Activated naive CD4-positive, alpha-beta T cell (primary cell): ENCODE measurements at regions not wholly inside any gene's neighbourhood (a gene's known extent, or its start where the extent isn't known, plus 50 kb on each side); places are given as distances from the start of the nearest gene placed in this dataset.
"Not testable (repeated sequence)": the region's sequence is repeated elsewhere in the genome, so short reads cannot be mapped to it uniquely, and the experiment has no call there.

Experiments used
- DNase-seq, 4 experiments: peaks; one replicate each; lab custom pipeline; 2025; lab: John Stamatoyannopoulos, UW

DNA sequence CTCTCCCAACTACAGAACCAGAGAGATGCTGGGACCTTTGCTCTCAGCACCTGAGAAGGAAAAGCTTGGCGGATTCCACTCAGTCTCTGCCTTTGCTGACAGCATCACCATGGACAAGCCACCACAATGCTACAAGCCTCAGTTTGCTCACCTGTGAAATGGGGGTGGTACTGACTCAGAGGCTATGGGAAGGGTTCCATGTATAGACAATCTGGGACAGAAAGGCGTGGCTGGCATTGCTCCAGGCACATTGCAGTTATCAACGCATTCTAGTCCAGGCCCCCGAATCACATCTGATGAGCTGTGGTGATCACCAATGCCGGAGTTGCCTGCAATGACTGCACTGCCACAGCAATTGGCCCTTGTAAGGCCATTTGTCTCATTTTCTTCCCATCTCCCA lies 72.6 kb downstream of the ISX start:
- no peak for DNase-seq

DNA sequence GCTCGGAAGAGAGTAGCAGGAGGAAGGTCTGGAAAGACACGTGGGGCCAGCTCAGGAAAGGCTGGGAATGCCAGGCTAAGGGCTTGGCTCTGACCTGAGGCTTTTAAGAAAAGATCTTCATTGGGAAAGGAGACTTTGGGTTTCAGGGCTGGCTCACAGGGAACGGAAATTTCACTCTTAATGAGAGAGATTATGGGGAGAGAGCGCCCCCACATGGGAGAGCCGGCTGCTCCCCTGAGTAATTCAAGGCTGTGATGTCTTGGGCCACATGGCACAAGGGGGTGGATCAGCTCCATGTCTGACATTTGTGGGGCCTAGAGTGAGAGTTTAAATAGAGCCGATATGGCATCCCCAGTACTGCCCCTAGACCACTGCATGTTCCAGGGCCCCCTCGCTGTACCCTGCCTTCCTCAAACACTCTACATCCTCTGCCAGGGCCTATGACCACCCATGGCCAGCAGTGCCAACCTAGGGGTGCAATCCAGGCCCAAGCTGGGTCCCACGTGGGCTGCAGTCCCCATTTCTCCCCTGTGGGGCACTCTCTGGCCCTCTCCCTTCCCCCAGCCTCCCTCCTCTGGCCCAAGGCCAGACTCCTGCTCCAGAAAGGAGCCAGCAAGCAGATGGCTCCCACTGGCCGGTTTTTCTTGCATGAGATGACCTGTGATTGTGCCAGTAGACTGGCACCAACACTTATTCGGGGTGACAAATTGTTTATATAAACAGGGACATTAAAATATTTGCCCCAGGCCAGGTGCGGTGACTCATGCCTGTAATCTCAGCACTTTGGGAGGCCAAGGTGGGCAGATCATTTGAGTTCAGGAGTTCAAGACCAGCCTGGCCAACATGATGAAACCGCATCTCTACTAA lies 75.2 kb downstream of the ISX start:
- no peak for DNase-seq

DNA sequence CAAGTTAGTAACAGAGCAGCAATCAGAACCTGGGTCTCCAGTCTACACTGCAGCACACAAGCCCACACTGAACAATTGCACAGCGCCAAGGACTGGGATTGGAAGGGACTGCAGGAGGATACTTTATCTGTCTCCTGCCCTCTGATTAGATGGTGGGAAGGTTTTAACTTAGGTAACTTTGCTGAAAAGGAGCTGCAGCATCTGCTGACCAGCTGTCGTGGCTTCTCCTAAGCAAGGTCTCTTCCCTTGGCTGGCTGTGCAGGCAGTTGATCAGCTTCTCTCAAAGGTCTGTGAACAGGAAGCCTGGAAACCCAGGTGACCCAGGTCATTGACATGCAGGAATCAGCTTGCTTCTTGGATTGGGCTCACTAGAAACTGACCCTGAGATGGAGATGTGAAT lies 82.4 kb downstream of the ISX start:
- no peak for DNase-seq

DNA sequence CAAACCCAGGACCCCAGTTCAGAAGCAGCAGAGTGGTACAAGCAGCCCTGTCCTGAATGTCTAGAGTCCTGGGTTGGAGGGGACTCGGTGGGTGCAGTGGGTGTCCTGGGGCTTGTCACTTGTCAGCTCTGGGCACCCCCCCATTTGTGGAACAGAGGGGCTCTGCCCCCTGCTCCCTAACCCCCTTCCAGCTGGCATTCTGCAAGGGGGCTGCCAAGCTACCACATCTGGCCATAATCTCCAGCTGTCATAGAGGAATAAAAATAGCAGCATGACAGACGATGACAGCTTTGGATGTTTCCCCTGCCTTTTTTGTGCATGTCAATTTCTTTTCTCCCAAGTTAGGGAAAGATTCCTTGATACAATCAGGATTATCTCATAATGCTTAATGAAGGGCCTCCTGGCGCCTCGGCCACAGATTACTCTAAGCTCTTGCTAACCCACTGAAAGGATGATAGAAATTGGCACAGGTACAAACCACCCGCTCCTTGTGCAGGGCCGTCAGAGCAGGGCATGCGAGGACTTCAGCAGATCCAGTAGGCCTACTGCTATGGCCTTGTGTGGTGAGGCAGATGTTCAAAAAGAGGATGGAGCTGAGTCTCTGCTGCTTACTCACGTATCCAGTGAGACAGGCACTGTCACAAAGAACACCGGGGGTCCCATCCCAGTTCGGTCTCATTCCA lies 83.0 kb downstream of the ISX start:
- no peak for DNase-seq

DNA sequence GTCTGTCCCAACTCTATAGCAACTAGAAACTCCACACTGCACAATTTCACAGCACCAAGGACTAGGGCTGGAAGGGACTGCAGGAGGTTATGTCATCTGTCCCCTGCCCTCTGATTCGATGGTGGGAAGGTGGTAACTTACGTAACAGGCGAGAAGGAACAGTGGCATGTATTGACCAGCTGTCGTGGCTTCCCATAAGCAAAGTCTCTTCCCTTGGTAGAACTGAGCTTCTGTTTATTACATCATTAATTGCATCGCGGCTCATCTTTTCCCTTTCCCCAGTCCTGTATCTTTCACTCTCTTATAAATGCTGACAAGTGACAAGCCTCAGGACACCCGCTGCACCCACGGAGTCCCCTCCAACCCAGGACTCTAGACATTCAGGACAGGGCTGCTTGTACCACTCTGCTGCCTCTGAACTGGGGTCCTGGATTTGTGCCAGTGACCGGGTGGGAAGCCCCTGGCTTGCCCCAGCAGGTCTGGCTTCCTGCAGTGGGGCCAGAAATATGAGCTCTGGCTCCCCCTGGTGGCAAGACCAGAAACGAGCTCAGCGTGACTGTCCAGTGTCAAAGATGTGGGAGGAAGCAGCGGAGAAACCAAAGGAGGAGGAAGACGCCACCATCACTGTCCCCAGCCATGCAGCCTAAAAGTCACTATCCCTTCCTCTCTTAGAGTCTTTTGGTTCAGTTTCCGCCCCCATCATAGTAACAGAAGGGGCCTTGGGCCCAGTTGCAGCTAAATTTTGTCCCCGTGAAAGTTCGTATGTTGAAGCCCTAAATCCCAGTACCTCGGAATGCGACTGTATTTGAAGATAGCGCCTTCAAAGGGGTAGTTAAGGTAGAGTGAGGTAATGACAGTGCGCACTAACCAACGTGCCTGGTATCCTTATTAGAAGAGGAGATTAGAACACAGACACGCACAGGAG lies 84.5 kb downstream of the ISX start:
- peak; percentile 11 to 40 (median 30) for DNase-seq

DNA sequence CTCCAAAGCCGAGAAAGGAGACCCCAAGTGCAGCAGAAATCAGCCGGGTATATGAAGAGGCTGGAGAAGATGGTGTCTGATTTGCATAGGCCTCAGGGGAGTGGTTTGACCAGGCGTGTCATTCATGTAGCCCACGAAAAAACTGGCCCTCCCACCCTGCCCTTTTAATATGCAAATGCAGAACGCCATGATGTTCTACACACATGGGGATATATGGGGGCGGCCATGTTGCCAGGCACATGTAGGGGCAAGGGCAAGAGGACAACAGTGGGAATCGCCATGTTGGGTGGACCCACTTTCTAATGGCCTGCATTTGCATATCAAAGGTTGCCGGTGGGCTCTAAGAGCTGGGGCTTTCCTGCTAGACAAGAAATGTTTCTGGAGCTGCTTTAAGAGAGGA lies 86.4 kb downstream of the ISX start:
- DNase-seq = no peak

DNA sequence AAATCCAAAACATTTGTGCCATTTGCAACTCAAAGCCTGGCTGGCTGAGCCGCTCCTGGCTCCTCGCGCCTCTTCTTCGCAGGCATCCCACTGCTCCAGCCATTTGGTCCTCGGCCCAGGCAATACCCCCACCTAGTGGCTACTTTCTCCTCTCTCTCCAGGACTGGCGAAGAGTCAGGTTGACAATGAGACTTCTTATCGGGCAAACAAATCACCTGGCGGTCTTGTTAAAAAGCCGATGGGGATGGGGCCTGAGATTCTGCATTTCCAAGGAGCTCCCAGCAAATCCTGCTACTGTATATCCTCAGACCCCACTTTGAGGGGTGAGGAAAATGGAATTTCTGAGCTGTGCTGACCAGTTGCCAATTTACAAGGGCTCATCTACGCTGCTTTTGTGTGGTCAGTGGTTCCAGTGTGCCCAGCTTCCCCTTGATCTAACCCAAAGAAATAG lies 89.0 kb downstream of the ISX start:
- no peak for DNase-seq

DNA sequence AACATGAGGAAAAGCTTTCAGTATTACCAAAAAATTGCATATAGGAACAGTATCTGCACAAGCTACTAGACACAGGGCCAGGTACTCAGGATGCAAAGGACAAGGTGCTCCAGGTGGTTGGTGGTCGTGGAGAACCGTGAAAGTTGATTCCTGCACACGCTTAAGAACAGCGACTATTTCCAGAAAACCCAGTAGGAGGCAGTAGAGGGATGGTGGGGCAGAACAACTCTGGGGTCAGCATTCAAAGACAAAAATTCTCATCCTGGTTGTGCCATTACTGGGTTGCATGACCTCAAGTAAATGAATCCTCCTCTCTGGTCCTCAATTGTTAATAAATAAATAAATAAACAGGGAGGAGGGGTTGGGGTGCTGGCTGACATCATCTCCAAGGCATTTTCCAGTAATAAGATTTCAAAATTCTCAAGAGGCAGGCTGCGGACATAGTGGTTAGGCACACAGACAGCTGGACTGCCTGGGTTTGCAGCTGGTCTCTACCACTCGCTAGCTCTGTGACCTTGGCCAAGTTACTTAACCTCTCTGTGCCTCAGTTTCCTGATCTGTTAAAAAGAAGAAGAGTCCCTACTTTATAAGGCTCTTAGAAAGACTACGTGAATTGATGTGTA lies 89.6 kb downstream of the ISX start:
- DNase-seq = no peak

DNA sequence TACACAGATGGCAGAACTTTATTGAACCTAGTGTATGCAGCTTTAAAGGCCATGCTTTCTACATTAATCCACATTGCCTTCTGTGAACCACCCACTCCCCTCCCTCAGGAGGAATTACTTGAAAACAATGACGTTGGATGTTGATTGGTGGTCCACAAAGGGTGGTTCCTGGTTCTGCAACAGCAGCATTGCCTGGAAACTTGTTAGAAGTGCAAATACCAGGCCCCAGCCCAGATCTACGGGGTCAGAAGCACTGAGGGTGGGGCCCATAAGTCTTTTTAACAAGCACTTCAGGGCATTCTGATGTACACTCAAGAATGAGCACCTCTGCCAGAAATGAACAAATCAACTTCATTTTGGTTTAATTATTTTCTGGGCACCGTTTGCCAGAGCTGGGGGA lies 91.0 kb downstream of the ISX start:
- no peak for DNase-seq

DNA sequence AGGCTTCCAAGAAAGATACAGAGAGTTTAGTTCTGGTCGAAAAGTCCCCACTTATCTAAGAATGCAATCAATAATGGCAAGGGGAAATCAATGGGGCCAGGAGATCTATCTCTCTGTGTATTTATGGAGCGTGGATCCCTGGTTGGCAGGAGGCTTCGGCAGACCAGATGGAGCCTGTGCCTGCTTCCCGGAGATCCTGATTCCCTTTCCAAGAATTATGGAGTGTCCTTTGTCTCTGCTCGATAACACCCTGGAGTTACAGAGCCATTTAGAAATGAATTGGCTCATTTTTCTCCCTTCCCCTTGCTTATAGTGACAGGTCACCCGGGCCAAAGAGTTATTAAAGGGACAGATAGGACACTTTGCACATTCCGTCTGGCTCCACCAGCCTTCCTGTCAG lies 92.4 kb downstream of the ISX start:
- DNase-seq = no peak

DNA sequence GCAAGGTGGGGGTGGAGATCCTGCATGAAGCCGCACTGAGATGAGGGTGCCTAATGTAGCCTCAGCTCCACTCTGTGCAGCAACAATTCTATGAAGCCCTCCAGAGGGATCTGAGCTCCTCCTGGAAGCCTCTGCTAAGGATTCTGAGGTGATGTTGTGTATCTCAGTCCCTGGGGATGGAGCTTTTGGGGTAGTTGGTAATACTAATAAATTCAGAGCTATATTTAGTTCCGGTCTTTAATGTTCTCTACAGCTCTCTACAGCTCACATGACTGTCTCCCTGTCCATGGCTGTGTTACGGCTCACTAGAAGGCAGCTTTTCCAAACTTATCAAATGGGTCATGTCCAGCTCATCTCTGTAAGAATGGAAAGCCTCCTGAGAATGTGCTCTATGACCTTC lies 93.4 kb downstream of the ISX start:
- no peak for DNase-seq

DNA sequence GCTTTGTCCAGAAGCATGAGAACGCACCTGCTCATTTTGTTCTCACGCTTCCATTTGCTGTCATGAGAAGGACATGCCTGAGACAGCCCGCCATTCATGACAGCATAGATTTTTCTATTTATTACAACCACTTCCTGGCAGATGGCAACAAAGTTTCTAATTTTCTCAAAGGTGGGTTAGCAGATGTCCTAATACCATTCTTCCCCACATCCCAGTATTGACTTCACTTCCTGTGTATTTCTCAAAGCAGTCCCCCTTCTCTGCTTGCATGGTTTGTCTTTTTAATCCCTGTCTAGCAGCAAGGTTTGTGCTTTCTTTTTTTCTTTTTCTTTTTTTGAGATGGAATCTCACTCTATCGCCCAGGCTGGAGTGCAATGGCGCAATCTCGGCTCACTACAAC lies 94.3 kb downstream of the ISX start:
- no peak for DNase-seq

DNA sequence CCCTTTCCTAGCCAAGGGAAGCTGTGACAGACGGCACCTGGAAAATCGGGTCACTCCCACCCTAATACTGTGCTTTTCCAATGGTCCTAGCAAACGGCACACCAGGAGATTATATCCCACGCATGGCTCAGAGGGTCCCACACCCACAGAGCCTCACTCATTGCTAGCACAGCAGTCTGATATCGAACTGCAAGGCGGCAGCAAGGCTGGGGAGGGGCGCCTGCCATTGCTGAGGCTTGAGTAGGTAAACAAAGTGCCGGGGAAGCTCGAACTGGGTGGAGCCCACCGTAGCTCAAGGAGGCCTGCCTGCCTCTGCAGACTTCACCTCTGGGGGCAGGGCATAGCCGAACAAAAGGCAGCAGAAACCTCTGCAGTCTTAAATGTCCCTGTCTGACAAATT lies 91.4 kb upstream of the HMGXB4 start:
- DNase-seq = not testable (repeated sequence)

DNA sequence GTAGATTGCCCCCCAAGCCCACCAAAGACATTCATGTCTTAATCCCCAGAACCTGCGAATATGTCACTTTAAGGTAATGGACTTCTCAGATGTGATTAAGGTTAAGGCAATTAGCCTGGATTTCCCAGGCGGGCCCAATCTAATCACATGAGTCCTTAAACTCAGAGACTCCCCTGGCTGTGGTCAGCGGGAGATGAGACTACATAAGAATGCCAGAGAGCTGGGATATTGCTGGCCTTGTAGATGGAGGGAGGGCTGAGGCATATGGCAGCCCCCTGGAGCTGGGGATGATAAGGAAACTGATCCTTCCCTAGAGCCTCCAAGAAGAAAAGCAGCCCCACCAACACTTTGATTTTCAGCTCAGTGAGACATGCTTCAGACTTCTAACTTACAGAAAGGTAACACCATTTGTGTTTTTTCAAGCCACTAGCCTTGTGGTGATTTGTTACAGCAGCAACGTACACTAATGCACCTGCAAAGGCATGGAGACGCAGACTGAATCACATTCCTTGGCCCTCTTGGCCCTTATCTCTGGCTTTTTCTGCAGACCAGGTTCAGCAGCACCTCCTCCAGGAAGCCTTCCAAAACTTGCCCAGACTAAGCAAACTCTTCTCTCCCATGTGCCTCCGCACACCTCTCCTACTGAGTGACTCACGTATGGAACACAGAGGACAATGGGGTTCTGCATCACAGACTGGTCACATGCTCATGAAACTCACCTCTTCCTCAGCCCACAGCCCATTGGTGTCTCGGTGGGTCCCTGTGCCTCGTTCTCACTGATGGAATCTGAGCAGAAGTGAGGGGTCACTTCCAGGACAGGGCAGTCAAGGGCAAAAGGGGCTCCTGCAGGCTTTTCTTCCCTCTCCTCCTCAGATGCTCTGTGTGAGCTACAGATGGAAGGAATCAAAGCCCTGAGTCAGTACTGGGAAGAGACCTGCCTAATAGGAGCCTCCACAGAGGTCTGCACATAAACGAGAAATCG lies 86.3 kb upstream of the HMGXB4 start:
- DNase-seq = no peak

DNA sequence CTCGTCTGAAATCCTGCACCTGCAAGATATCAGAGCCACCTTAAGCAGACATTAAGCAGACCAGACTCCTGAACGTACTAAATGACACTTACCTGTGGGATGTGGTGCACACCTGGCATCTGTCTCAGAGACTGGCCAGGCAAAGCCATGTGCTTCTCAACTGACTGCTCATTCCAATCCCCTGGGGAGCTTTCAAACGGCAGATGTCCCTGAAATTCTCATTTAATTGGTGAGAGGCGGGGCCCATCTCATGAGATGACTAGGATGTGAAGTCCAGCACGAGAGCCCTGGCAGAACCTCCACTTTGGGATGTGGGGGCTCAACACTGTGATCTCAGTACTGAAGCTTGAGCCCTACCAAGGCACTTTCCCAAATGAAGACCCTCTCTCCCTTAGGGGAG lies 84.9 kb upstream of the HMGXB4 start:
- DNase-seq = no peak

DNA sequence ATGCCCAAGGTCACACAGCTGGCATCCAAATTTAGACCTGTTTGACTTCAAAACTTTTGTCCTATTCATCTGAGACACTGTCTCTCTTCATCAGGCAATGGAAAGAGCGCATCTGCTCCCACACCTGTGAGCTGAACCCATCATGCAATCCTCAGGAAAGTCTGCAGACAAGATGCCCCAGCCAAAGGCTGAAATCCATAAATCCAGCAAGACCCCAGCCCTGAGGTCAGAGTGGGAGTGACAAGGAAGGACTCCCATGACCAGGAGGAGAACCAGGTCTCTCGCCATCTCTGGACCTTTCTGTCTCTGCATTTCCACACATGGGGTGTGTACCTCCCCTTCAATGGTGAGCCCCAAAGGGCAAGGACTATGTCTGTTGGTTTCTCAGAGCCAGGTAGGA lies 83.6 kb upstream of the HMGXB4 start:
- no peak for DNase-seq

DNA sequence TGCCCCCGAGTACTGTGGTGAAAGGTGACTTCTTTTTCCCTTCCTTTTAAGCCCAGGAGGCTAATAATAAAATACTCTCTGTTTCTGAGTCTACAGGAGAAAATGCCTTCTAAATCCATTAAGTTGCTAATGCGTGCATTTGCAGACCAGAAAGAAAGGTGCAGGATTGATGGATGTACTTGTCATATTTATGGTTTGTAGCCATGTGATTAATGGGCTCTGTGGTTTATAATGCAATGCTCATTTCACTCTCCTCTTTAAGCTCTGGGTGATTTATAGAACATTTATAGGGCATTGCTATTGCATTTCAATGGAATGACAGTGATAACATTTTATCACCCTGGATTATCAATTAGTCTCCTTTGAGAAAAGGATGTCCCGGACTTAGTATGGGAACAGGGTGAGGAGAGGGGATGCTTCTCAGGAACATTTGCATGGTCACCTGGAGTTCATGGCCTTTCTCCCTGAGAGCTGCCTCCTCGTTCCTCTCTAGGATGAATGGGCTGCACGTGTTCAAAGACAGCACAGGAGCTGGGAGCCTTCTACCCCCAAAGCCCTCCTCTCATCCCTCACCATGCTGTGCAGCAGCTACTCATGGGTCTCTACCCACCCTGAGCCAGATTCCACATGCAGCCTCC lies 82.8 kb upstream of the HMGXB4 start:
- no peak for DNase-seq

DNA sequence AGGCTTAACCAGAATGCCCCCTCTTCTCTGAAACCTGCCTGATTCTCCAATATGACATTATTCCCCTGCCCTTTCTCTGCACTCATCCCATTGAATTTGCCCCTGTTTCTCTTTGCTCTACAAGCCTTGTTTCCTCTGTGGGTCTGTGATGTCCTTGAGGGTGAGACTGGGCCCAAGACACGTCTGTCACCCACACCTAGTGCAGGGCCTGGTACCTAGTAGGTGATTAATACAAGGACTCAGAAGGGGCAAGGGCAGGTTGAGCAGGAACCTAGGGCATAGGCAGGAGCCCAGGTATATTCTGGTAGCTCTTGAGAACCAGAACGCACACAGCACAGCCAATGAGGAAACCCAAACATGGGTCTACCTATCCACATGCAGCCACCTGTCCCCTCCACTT lies 81.9 kb upstream of the HMGXB4 start:
- DNase-seq = no peak

DNA sequence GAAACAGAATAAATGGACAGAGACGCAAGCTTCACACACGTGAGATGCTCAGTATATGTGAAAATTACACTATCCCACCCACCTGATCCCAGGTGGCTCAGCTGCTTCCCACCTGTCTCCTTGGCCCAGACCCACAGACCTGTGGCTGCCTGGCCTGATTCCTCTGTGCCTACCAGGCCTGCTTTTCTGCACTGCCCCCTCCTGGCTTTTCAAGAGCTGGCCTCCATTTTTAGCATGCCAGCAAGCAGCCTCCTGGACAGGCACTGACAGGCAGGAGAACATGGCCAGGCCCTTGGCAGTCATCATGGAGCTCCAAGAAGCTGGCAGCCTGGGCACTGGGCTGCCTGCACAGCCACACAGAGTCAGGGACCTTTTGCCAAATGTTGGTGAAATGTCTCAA lies 79.5 kb upstream of the HMGXB4 start:
- no peak for DNase-seq

DNA sequence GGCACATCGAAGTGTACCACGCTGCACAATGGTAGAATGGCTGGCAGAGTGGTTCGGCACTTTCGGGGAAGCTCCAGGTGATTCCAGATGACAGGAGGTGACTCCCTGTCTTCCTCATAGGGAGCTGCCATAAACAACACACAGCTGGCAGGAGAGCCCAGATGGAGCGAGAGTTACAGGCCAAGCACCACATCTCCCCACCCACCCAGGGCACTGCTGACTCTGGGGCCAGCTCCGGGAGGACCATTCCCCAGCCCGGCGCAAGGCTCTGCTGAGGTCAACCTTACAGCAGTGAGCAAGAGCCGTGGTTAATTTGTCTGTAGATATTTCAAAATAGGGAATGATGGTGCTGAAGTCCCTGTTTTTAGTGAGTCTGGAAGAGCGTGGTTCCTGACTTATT lies 78.8 kb upstream of the HMGXB4 start:
- no peak for DNase-seq
